Lower lobe of right lung (tissue), 2 donors: ENCODE measurements at regions not wholly inside any gene's neighbourhood (a gene's known extent, or its start where the extent isn't known, plus 50 kb on each side); places are given as distances from the start of the nearest gene placed in this dataset. TPM values are rescaled to one million over a fixed set of nuclear protein-coding genes. Genes with fewer than 3 reads are reported as not detected.

Experiments used
- ATAC-seq, 2 donors: fragments of 200-7000 bp; cut with Tn5 transposase; one replicate each; pipeline ENCODE4 v1.9.1; 2020 to 2022; ENCODE audit warnings: mild to moderate bottlenecking in 2 of 2, moderate library complexity in 2 of 2
- DNase-seq: peaks from one replicate; pipeline ENCODE4 v3.0.0-alpha.2; 2020
- H3K27ac ChIP-seq: fragments of 200-600 bp; one replicate; pipeline ENCODE4 v1.8.0; 2022
- H3K27me3 ChIP-seq: fragments of 200-600 bp; one replicate; pipeline ENCODE4 v1.8.0; 2022; ENCODE audit warnings: low read depth
- H3K36me3 ChIP-seq: fragments of 200-600 bp; one replicate; pipeline ENCODE4 v1.8.0; 2022; ENCODE audit warnings: mild to moderate bottlenecking
- H3K4me1 ChIP-seq: fragments of 200-600 bp; one replicate; pipeline ENCODE4 v1.8.0; 2022
- H3K4me3 ChIP-seq: fragments of 200-600 bp; one replicate; pipeline ENCODE4 v1.8.0; 2022; ENCODE audit warnings: mild to moderate bottlenecking
- H3K9me3 ChIP-seq: fragments of 200-600 bp; one replicate; pipeline ENCODE4 v1.8.0; 2022
- CTCF ChIP-seq: fragments of 200-600 bp; IDR thresholded peaks from one replicate; pipeline ENCODE4 v1.8.0; 2022; ENCODE audit warnings: antibody characterized with exemption, mild to moderate bottlenecking
- intact Hi-C: fragments of 100-400 bp; cut with DNase I; formaldehyde crosslinking; loops from one replicate; pipeline ENCODE4 v1.11.0; 2022
- microRNA-seq: library from miRNA; unstranded; fragments of <30 nt; microRNA quantifications from one replicate; pipeline ENCODE4 v1.2.0, GENCODE V29; 2020; ENCODE audit warnings: borderline number of aligned reads
- donor health status: DM: no; HTN: yes; CAD: no; lungs with severe emphysema.

DNA sequence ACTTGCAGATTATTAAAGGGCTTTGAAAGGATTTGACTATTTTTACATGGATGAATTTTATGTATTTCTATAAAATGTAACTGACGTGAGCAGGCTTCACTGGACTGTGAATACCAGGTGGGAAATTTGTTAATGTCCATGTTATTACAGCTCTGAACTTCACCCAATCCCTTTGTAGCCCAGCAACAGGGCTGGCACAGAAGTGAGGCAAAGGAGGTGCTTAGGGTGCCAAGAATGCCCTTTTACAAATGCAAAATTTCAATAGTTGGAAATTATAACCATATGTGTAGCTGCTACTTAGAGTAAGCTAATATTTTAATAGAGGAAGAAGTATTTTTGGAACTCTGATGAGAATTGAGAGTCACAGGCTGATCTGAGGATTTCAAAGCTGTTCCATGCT is 53.7 kb upstream of the FAM98A start:
- ATAC-seq = no peak
- intact Hi-C loops = no loop called here
- Histone ChIP-seq H3K36me3 (no peaks in the 10 kb centered on the region), H3K27ac (no peak overlapping the region), H3K27me3 (no peaks in the 10 kb centered on the region), H3K4me3 (no peak overlapping the region), H3K4me1 (no peaks in the 10 kb centered on the region), H3K9me3 (no peaks in the 10 kb centered on the region)
- no peak for DNase-seq
- no peak for TF ChIP-seq CTCF

DNA sequence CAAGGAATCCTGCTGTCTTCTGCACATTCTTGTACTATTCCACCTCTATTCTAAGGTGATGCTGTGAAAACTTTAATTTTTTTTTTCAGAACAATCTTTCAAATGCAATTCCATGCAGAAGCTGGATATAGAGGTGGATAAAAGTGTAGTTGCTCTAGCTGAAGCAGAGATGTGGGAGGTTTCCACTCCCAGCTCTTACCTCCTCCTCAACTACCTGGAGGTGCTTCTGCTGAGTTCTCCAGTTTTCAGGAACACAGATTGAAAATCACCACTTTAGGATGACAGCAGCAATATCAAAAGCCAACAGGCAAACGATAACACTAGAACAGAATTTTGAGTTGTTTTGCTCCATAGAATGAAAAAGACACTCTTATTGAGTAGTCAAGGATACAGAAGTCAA is 51.1 kb upstream of the FAM98A start:
- intact Hi-C loops = no loop called here
- Histone ChIP-seq H3K4me3 (no peak overlapping the region), H3K36me3 (no peaks in the 10 kb centered on the region), H3K27me3 (no peaks in the 10 kb centered on the region), H3K9me3 (no peaks in the 10 kb centered on the region), H3K27ac (no peak overlapping the region), H3K4me1 (no peaks in the 10 kb centered on the region)
- no peak for DNase-seq
- ATAC-seq = no peak
- no peak for TF ChIP-seq CTCF

Small RNAs in the stretch of these regions (microRNA-seq; reads per million reads assigned to microRNA genes)
- gene MIR548AD = not detected
